ENCODE measurements at regions not wholly inside any gene's neighbourhood (a gene's known extent, or its start where the extent isn't known, plus 50 kb on each side); places are given as distances from the start of the nearest gene placed in this dataset.
A peak's percentile ranks its signal among the peaks of the same experiment; 100 is the strongest.

GRCh38 chr6:95244751-95245150 is 332.6 kb upstream of the MANEA start:
- CTCF ChIA-PET: no interaction called here
- RAD21 ChIA-PET (ENCODE audit: low non-redundant PET in 1 of 2, low total read pairs in 2 of 2, uncharacterized antibody in 2 of 2, unreplicated experiment in 2 of 2): no interaction called here
- intact Hi-C loops (cut with micrococcal nuclease): no loop called here
- no peaks in the 10 kb centered on the region for H3K27me3 ChIP-seq (ENCODE audit: insufficient read depth, low read length)
- no peak for DNase-seq (ENCODE audit: low read depth, low spot score)
- POLR2A ChIA-PET: no interaction called here
- no peaks in the 10 kb centered on the region for H3K4me1 ChIP-seq (ENCODE audit: control insufficient read depth in 1 of 2, insufficient read depth in 2 of 2, low read length in 2 of 2)
- H3K27ac ChIP-seq (ENCODE audit: low read depth, low read length): no peak overlapping the region
- no peak overlapping the region for H3K9ac ChIP-seq (ENCODE audit: low read length)
- no peak for TF ChIP-seq EGR1 (IDR thresholded peaks at IDR 0.05; ENCODE audit: low read depth)
- no peak for TF ChIP-seq CEBPB (IDR thresholded peaks at IDR 0.05; ENCODE audit: low read depth)
- TF ChIP-seq TCF7L2 (IDR thresholded peaks at IDR 0.05; ENCODE audit: borderline replicate concordance, extremely low read depth, insufficient read depth, insufficient read length): no peak
- TF ChIP-seq ZFX (IDR thresholded peaks at IDR 0.05): no peak
- no peak for TF ChIP-seq EZH2phosphoT487 (IDR thresholded peaks at IDR 0.05; ENCODE audit: borderline replicate concordance)
- no peak for TF ChIP-seq POLR2AphosphoS5 (IDR thresholded peaks at IDR 0.05; ENCODE audit: low read depth, low read length)
- TF ChIP-seq ELF1 (IDR thresholded peaks at IDR 0.05; ENCODE audit: borderline replicate concordance, low read depth): no peak
- no peak for TF ChIP-seq YY1 (IDR thresholded peaks at IDR 0.05; ENCODE audit: extremely low read depth, insufficient replicate concordance, low read depth, low read length)
- TF ChIP-seq POLR2A (IDR thresholded peaks at IDR 0.05; ENCODE audit: borderline replicate concordance, extremely low read depth, insufficient read depth, insufficient read length): no peak
- TF ChIP-seq JUND (IDR thresholded peaks at IDR 0.05): no peak
- no peak overlapping the region for H2AFZ ChIP-seq (ENCODE audit: low read depth, low read length, poor library complexity, severe bottlenecking)
- no peak overlapping the region for H3K4me2 ChIP-seq (ENCODE audit: low read length)
- BruUV-seq (replicated peaks): no TSS peak
- no peak for ATAC-seq
- no peaks in the 10 kb centered on the region for H3K9me3 ChIP-seq (ENCODE audit: control insufficient read depth in 1 of 2, insufficient read depth in 1 of 2, low read depth in 1 of 2, low read length in 2 of 2)
- no peaks in the 10 kb centered on the region for H4K20me1 ChIP-seq (ENCODE audit: insufficient read depth)
- H3K79me2 ChIP-seq (ENCODE audit: insufficient read depth, low read length): no peaks in the 10 kb centered on the region
- no peaks in the 10 kb centered on the region for H3K9me2 ChIP-seq (ENCODE audit: insufficient read depth)
- H3K4me3 ChIP-seq (replicated peaks in 1 of 2; ENCODE audit: low read depth in 1 of 2, low read length in 2 of 2): no peak overlapping the region
- H3K36me3 ChIP-seq (ENCODE audit: control insufficient read depth in 1 of 2, insufficient read depth in 2 of 2, low read length in 2 of 2): no peaks in the 10 kb centered on the region

- intact Hi-C loops (cut with micrococcal nuclease): no loop called here
- Histone ChIP-seq H3K36me3 (ENCODE audit: control insufficient read depth in 1 of 2, insufficient read depth in 2 of 2, low read length in 2 of 2) (no peaks in the 10 kb centered on the region), H3K4me1 (ENCODE audit: control insufficient read depth in 1 of 2, insufficient read depth in 2 of 2, low read length in 2 of 2) (no peaks in the 10 kb centered on the region), H3K4me2 (ENCODE audit: low read length) (no peak overlapping the region), H3K4me3 (replicated peaks in 1 of 2; ENCODE audit: low read depth in 1 of 2, low read length in 2 of 2) (no peak overlapping the region), H3K9ac (ENCODE audit: low read length) (no peak overlapping the region), H3K27me3 (ENCODE audit: insufficient read depth, low read length) (no peaks in the 10 kb centered on the region), H3K79me2 (ENCODE audit: insufficient read depth, low read length) (no peaks in the 10 kb centered on the region), H2AFZ (ENCODE audit: low read depth, low read length, poor library complexity, severe bottlenecking) (peak overlapping the region; percentile 74), H3K9me3 (ENCODE audit: control insufficient read depth in 1 of 2, insufficient read depth in 1 of 2, low read depth in 1 of 2, low read length in 2 of 2) (no peaks in the 10 kb centered on the region), H3K9me2 (ENCODE audit: insufficient read depth) (no peaks in the 10 kb centered on the region), H4K20me1 (ENCODE audit: insufficient read depth) (no peaks in the 10 kb centered on the region; the same call in 1 of the 2 replicates), H3K27ac (ENCODE audit: low read depth, low read length) (no peak overlapping the region)
- TF ChIP-seq SP1 (IDR thresholded peaks at IDR 0.05; ENCODE audit: low read depth): no peak
- TF ChIP-seq CTCF (IDR thresholded peaks at IDR 0.05 in 2 of 3, conservative IDR thresholded peaks at IDR 0.05 in 1 of 3; ENCODE audit: borderline replicate concordance in 1 of 3, insufficient read depth in 1 of 3, low read depth in 2 of 3, low read length in 2 of 3): peak in 1 of 3 experiments; percentile 15; a peak in 1 of 6 replicates
- POLR2A ChIA-PET: interaction anchor here (1.0 kb wide), 1 partner anchor 12 kb away, joined by 3 read pairs; no protein-coding TSS in a partner anchor
- ATAC-seq: no peak
- BruUV-seq (replicated peaks): no TSS peak
- DNase-seq (ENCODE audit: low read depth, low spot score): no peak
- CTCF ChIA-PET: no interaction called here
- RAD21 ChIA-PET (ENCODE audit: low non-redundant PET in 1 of 2, low total read pairs in 2 of 2, uncharacterized antibody in 2 of 2, unreplicated experiment in 2 of 2): no interaction called here
Measured at GRCh38 chr6:95248499-95248898, 328.8 kb upstream of the MANEA start.
